HEK293 (cell line): ENCODE measurements at regions not wholly inside any gene's neighbourhood (a gene's known extent, or its start where the extent isn't known, plus 50 kb on each side); places are given as distances from the start of the nearest gene placed in this dataset.

Experiments used
- CTCF ChIP-seq: fragments of 450-650 bp; formaldehyde crosslinking; IDR thresholded peaks from 2 replicates; pipeline ENCODE4 v1.5.1; 2016; ENCODE audit warnings: missing biosample characterization, missing genetic modification characterization
- INSM2 ChIP-seq: fragments of 450-650 bp; formaldehyde crosslinking; IDR thresholded peaks from 2 replicates; pipeline ENCODE4 v1.5.1; 2016; ENCODE audit warnings: missing biosample characterization, missing genetic modification characterization
- KLF1 ChIP-seq: fragments of 450-650 bp; formaldehyde crosslinking; IDR thresholded peaks from 2 replicates; pipeline ENCODE4 v1.5.1; 2016; ENCODE audit warnings: missing biosample characterization, missing genetic modification characterization
- PRDM2 ChIP-seq: fragments of 450-650 bp; formaldehyde crosslinking; IDR thresholded peaks from 2 replicates; pipeline ENCODE4 v1.5.1; 2016; ENCODE audit warnings: missing biosample characterization, missing genetic modification characterization, borderline replicate concordance
- REST ChIP-seq: fragments of 450-650 bp; formaldehyde crosslinking; IDR thresholded peaks from 2 replicates; pipeline ENCODE4 v1.5.1; 2016; ENCODE audit warnings: missing biosample characterization, missing genetic modification characterization
- YY1 ChIP-seq: fragments of 450-650 bp; formaldehyde crosslinking; IDR thresholded peaks from 2 replicates; pipeline ENCODE4 v1.5.1; 2018; ENCODE audit warnings: missing biosample characterization, missing genetic modification characterization
- ZNF274 ChIP-seq, 2 experiments: fragments of 200-500 bp in 1 of 2; fragments of 450-650 bp in 1 of 2; sonication (Bioruptor generic) in 1 of 2; formaldehyde crosslinking in 1 of 2; IDR thresholded peaks; 2 replicates each; pipeline versions ENCODE4 v1.5.1 to v1.6.1; 2014 to 2016; ENCODE audit warnings: borderline replicate concordance in 1 of 2, inconsistent platforms in 1 of 2, low read length in 1 of 2, missing biosample characterization in 1 of 2, missing genetic modification characterization in 1 of 2
- ZNF426 ChIP-seq: fragments of 450-650 bp; formaldehyde crosslinking; IDR thresholded peaks from 2 replicates; pipeline ENCODE4 v1.5.1; 2017; ENCODE audit warnings: missing biosample characterization, missing genetic modification characterization, mild to moderate bottlenecking, inconsistent platforms, moderate library complexity
- ZNF549 ChIP-seq: fragments of 450-650 bp; IDR thresholded peaks from 2 replicates; pipeline ENCODE4 v1.5.1; 2018; ENCODE audit warnings: missing biosample characterization, missing genetic modification characterization, mild to moderate bottlenecking, inconsistent platforms, moderate library complexity
- ZSCAN18 ChIP-seq: fragments of 450-650 bp; formaldehyde crosslinking; IDR thresholded peaks from 2 replicates; pipeline ENCODE4 v1.5.1; 2016; ENCODE audit warnings: missing biosample characterization, missing genetic modification characterization
- ZXDB ChIP-seq: fragments of 450-650 bp; formaldehyde crosslinking; IDR thresholded peaks from 2 replicates; pipeline ENCODE4 v1.5.1; 2016; ENCODE audit warnings: missing biosample characterization, missing genetic modification characterization

- TF ChIP-seq CTCF (tag by site-specific recombination) (no peak), KLF1 (no peak), ZNF274 (IDR thresholded peaks at IDR 0.05; ENCODE audit: low read length) (no peak), ZNF274 (tag by site-specific recombination; IDR thresholded peaks at IDR 0.05; ENCODE audit: borderline replicate concordance) (no peak), ZNF426 (tag by site-specific recombination) (no peak), INSM2 (tag by site-specific recombination) (no peak), ZNF549 (tag by site-specific recombination) (no peak), REST (tag by site-specific recombination) (no peak), YY1 (tag by site-specific recombination) (no peak), ZXDB (tag by site-specific recombination) (no peak), ZSCAN18 (no peak), PRDM2 (tag by site-specific recombination) (no peak)
These were observed 114.1 kb upstream of the SOX1 start for GRCh38 chr13:111952814-111953213.
